Peyer's patch (tissue), 4 donors: ENCODE measurements at regions not wholly inside any gene's neighbourhood (a gene's known extent, or its start where the extent isn't known, plus 50 kb on each side); places are given as distances from the start of the nearest gene placed in this dataset.

ENCODE experiments used
- CTCF ChIP-seq, 6 experiments: fragments of 450-650 bp in 4 of 6; fragments of 200-600 bp in 2 of 6; sonication (generic) in 1 of 6; IDR thresholded peaks; one replicate each; pipeline ENCODE4 v1.5.1; 2017 to 2019; ENCODE audit warnings: antibody characterized with exemption in 6 of 6, mild to moderate bottlenecking in 3 of 6, moderate library complexity in 1 of 6
- POLR2A ChIP-seq, 2 donors: fragments of 450-650 bp; IDR thresholded peaks; one replicate each; pipeline ENCODE4 v1.5.1; 2017; ENCODE audit warnings: antibody characterized with exemption in 2 of 2, mild to moderate bottlenecking in 2 of 2, moderate library complexity in 2 of 2

- TF ChIP-seq CTCF (IDR thresholded peaks at IDR 0.05) (no peak), POLR2A (IDR thresholded peaks at IDR 0.05) (no peak)
Measured at GRCh38 chr5:3000631-3001030, 249.2 kb upstream of the IRX2 start.
